Prostate gland (tissue), 2 donors: ENCODE measurements at regions not wholly inside any gene's neighbourhood (a gene's known extent, or its start where the extent isn't known, plus 50 kb on each side); places are given as distances from the start of the nearest gene placed in this dataset.

ENCODE experiments used
- CTCF ChIP-seq, 4 experiments: fragments of 200-600 bp in 2 of 4; fragments of 450-650 bp in 2 of 4; sonication (generic) in 2 of 4; IDR thresholded peaks; 1 replicate in 3 of 4; 2 replicates in 1 of 4; pipeline ENCODE4 v1.5.1; 2016 to 2019; ENCODE audit warnings: antibody characterized with exemption in 4 of 4, mild to moderate bottlenecking in 2 of 4, moderate library complexity in 2 of 4
- POLR2A ChIP-seq: fragments of 450-650 bp; IDR thresholded peaks from one replicate; pipeline ENCODE4 v1.6.1; 2016; ENCODE audit warnings: antibody characterized with exemption, mild to moderate bottlenecking
- POLR2AphosphoS5 ChIP-seq: sonication (generic); formaldehyde crosslinking; IDR thresholded peaks from one replicate; pipeline ENCODE4 v1.6.1; 2017; ENCODE audit warnings: antibody characterized with exemption

GRCh38 chr10:25786161-25786560 is 147.9 kb upstream of the MYO3A start:
- TF ChIP-seq CTCF (IDR thresholded peaks at IDR 0.05) (no peak), POLR2A (no peak), POLR2AphosphoS5 (no peak)
